ENCODE measurements at regions not wholly inside any gene's neighbourhood (a gene's known extent, or its start where the extent isn't known, plus 50 kb on each side); places are given as distances from the start of the nearest gene placed in this dataset.

DNA sequence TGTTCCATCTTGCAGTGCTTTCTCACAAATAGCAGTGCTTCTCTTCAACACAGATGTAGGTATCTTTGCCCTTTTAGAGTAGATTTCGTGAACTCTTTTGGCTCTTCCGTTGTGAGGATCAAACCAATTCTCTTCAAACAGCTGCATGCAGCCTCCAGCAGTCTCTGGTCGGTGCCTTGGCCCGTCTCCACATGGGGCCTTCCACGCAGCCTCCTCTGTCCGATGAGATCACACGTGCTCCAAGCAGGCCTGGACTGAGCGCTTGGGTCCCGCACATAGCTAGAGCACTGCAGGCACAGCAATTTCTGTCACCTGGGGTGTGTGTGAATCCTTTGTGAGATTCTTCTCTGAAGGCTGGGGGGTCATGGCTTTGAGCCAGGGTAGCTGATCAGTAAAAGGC, 82.8 kb upstream of the KCNE2 start:
- TF ChIP-seq POLR2A (IDR thresholded peaks at IDR 0.05; ENCODE audit: low read depth, low read length) (no peak), POLR2AphosphoS5 (IDR thresholded peaks at IDR 0.05; ENCODE audit: low read depth, low read length) (no peak)

Measured in GM12892 (cell line).